Kidney epithelial cell (primary cell): ENCODE measurements at regions not wholly inside any gene's neighbourhood (a gene's known extent, or its start where the extent isn't known, plus 50 kb on each side); places are given as distances from the start of the nearest gene placed in this dataset.

Source experiments
- DNase-seq: peaks from one replicate; pipeline ENCODE4 v3.0.0-alpha.2; 2010; ENCODE audit warnings: low read depth
- H3K27me3 ChIP-seq: 2 replicates; pipeline ENCODE4 v1.6.0; 2011; ENCODE audit warnings: low read length; ENCODE audit not compliant: control insufficient read depth, insufficient read depth
- H3K36me3 ChIP-seq: 2 replicates; pipeline ENCODE4 v1.5.1; 2011; ENCODE audit warnings: low read length; ENCODE audit not compliant: control insufficient read depth, insufficient read depth
- H3K4me3 ChIP-seq: 2 replicates; pipeline ENCODE4 v1.5.1; 2011; ENCODE audit warnings: low read depth, mild to moderate bottlenecking, control low read depth, low read length
- CTCF ChIP-seq: IDR thresholded peaks from 2 replicates; pipeline ENCODE4 v1.5.1; 2011; ENCODE audit warnings: mild to moderate bottlenecking, moderate library complexity, low read length, control low read depth, inconsistent platforms; ENCODE audit not compliant: insufficient read depth, poor library complexity, severe bottlenecking

GRCh38 chr18:61241260-61241853 lies 91.9 kb upstream of the CDH20 start:
- TF ChIP-seq CTCF, result no peak
- no peak for DNase-seq
- Histone ChIP-seq H3K27me3 (no peaks in the 10 kb centered on the region), H3K4me3 (no peak overlapping the region), H3K36me3 (no peaks in the 10 kb centered on the region)

GRCh38 chr18:61244632-61245031 lies 88.6 kb upstream of the CDH20 start:
- no peak for DNase-seq
- no peak for TF ChIP-seq CTCF
- Histone ChIP-seq H3K4me3 (no peak overlapping the region), H3K27me3 (no peaks in the 10 kb centered on the region), H3K36me3 (no peaks in the 10 kb centered on the region)

GRCh38 chr18:61245276-61245675 lies 88.0 kb upstream of the CDH20 start:
- TF ChIP-seq CTCF, result no peak
- Histone ChIP-seq H3K27me3 (no peaks in the 10 kb centered on the region), H3K4me3 (no peak overlapping the region), H3K36me3 (no peaks in the 10 kb centered on the region)
- DNase-seq, result no peak

- no peaks in the 10 kb centered on the region for H3K27me3 ChIP-seq
- no peak overlapping the region for H3K4me3 ChIP-seq
- no peaks in the 10 kb centered on the region for H3K36me3 ChIP-seq
- no peak for DNase-seq
- no peak for TF ChIP-seq CTCF
Measured at GRCh38 chr18:61248589-61248988, 84.6 kb upstream of the CDH20 start.

GRCh38 chr18:61256291-61256690 lies 76.9 kb upstream of the CDH20 start:
- TF ChIP-seq CTCF, result no peak
- no peaks in the 10 kb centered on the region for H3K36me3 ChIP-seq
- H3K27me3 ChIP-seq, result no peaks in the 10 kb centered on the region
- DNase-seq, result no peak
- H3K4me3 ChIP-seq, result no peak overlapping the region

- TF ChIP-seq CTCF, result no peak
- Histone ChIP-seq H3K36me3 (no peaks in the 10 kb centered on the region), H3K4me3 (no peak overlapping the region), H3K27me3 (no peaks in the 10 kb centered on the region)
- DNase-seq, result no peak
Measured at GRCh38 chr18:61261870-61262269, 71.4 kb upstream of the CDH20 start.
